ENCODE measurements at regions not wholly inside any gene's neighbourhood (a gene's known extent, or its start where the extent isn't known, plus 50 kb on each side); places are given as distances from the start of the nearest gene placed in this dataset.

DNA sequence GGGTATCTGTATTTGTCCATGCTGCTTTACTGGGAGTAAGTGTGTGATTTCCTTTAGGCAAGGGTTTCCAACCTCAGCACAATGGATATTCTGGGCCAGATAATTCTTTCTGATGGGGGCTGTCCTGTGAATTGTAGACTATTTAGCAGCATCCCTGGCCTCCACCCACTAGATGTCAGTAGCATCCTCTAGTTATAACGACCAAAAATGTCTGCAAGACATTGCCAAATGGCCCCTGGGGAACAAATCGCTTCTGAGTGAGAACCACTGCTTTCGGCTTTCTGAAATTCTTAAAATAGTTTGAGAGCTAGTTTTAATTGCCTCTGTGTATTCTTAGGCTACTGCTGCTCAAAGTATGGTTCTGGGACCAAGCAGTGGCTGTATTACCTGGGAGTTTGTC, 81.2 kb upstream of the GPM6B start:
- H3K27ac Mint-ChIP-seq = no peak overlapping the region

DNA sequence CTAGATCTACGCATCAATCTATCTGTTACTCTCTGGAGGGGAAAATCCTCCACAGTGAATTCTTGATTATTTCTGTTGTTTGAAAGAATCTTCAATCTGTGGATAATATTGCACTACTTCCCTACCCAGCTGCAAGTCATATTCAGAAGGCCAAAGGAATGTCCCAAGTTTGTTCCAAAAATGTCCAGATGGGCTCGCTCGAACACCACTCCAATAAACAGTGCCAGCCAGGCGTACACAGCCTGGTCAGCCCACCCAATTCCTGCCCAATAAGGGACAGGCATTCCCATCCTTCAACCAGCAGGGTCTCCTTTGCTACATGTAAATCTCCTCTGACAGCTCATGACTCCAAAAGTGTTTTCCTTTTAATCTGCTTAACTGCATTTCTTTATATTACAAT, 80.7 kb upstream of the GPM6B start:
- no peaks in the 10 kb centered on the region for H3K36me3 Mint-ChIP-seq
- no peaks in the 10 kb centered on the region for H3K4me1 Mint-ChIP-seq (ENCODE audit: low read depth in 2 of 2)
- no peak for DNase-seq (ENCODE audit: low spot score)
- peaks cover 6% of the 10 kb centered on the region in 2 donors for H3K27me3 Mint-ChIP-seq
- H3K27ac Mint-ChIP-seq = no peak overlapping the region
- no peak overlapping the region for H3K4me3 Mint-ChIP-seq
- ATAC-seq = no peak
- H3K9me3 Mint-ChIP-seq = no peaks in the 10 kb centered on the region

More for the DNA sequence above, 81.2 kb upstream of the GPM6B start:
- no peak overlapping the region for H3K4me3 Mint-ChIP-seq
- H3K4me1 Mint-ChIP-seq (ENCODE audit: low read depth in 2 of 2) = no peaks in the 10 kb centered on the region
- ATAC-seq (no peak), DNase-seq (ENCODE audit: low spot score) (no peak)
- H3K27me3 Mint-ChIP-seq = peaks cover 6 to 8% of the 10 kb centered on the region in 2 donors
- H3K9me3 Mint-ChIP-seq = no peaks in the 10 kb centered on the region
- H3K36me3 Mint-ChIP-seq = no peaks in the 10 kb centered on the region

DNA sequence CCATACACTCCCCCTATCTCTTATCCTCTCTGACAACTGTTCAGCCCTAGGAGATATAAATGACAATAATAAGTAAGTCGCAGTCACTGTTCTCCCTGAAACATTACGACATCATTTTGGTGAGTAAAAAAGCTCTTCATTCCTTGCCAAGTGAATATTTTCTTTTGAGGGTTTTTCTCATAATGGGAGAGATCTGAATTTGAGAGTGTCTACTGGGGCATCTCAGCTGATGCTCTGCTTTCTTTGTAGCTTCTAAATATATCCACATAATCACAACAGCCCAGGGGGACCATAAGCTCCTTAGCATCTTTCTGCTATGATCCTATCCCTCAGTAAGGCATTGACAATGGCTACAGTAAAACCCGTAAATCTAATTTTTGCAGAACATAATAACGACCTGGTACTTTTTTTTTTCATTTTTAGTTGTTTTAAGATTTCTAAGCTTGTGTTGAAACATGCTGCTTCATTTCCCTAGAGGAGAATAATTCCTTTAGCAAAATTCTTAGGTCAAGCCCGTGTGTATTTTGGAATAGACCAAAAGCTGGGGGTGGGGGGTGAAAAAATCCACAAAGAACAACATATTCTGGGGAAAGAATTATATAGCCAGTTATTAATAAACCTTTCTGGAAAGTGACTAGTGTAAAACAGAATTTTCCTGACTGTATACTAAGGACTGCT, 78.1 kb upstream of the GPM6B start:
- no peak for ATAC-seq
- Mint-ChIP-seq H3K4me1 (ENCODE audit: low read depth in 2 of 2) (no peaks in the 10 kb centered on the region), H3K4me3 (no peak overlapping the region), H3K27ac (no peak overlapping the region), H3K9me3 (no peaks in the 10 kb centered on the region), H3K27me3 (peaks cover 6 to 8% of the 10 kb centered on the region in 2 donors), H3K36me3 (no peaks in the 10 kb centered on the region)
- no peak for DNase-seq (ENCODE audit: low spot score)

DNA sequence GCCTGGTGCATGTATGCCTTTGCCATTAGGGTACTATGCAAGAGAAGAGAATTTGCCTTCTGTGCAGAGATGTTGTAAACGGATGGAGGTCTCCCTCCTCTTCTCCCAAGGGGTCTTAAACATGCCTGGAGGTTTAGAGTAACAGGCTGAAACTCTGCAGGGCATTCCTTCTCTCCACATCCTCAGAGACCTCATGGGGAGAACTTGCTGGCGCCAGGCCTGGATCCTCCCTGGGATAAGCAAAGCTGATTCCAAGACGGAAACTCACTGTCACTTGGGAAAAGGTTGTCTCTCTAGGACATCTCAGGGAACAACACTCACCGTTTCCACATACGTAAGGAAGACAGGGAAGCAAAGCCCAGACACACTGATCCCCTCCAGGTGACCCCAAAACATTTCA, 76.9 kb upstream of the GPM6B start:
- ATAC-seq = no peak
- Mint-ChIP-seq H3K27me3 (peaks cover 5 to 10% of the 10 kb centered on the region in 2 donors), H3K9me3 (no peaks in the 10 kb centered on the region), H3K36me3 (no peaks in the 10 kb centered on the region), H3K4me3 (no peak overlapping the region), H3K4me1 (ENCODE audit: low read depth in 2 of 2) (no peaks in the 10 kb centered on the region), H3K27ac (no peak overlapping the region)
- no peak for DNase-seq (ENCODE audit: low spot score)

DNA sequence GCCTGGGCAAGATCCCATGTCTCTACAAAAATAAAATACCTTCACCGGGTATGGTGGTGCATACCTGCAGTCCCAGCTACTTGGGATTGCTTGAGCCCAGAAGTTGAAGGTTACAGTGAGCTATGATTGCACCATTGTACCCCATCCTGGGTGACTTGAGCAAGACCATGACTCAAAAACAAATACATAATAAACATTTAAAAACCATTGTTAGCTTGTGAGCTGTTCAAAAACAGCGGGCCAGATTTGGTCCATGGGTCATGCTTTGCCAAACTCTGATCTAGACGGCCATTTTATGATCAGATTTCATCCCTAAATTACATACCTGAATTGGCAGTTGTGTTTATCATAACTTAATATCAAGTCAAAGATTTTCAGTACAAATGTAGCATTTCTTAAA, 76.0 kb upstream of the GPM6B start:
- H3K27ac Mint-ChIP-seq = no peak overlapping the region
- H3K9me3 Mint-ChIP-seq = no peaks in the 10 kb centered on the region
- no peak for DNase-seq (ENCODE audit: low spot score)
- H3K4me3 Mint-ChIP-seq = no peak overlapping the region
- no peaks in the 10 kb centered on the region for H3K4me1 Mint-ChIP-seq (ENCODE audit: low read depth in 2 of 2)
- no peak for ATAC-seq
- H3K36me3 Mint-ChIP-seq = no peaks in the 10 kb centered on the region
- peaks cover 0 to 14% of the 10 kb centered on the region in 2 donors for H3K27me3 Mint-ChIP-seq

DNA sequence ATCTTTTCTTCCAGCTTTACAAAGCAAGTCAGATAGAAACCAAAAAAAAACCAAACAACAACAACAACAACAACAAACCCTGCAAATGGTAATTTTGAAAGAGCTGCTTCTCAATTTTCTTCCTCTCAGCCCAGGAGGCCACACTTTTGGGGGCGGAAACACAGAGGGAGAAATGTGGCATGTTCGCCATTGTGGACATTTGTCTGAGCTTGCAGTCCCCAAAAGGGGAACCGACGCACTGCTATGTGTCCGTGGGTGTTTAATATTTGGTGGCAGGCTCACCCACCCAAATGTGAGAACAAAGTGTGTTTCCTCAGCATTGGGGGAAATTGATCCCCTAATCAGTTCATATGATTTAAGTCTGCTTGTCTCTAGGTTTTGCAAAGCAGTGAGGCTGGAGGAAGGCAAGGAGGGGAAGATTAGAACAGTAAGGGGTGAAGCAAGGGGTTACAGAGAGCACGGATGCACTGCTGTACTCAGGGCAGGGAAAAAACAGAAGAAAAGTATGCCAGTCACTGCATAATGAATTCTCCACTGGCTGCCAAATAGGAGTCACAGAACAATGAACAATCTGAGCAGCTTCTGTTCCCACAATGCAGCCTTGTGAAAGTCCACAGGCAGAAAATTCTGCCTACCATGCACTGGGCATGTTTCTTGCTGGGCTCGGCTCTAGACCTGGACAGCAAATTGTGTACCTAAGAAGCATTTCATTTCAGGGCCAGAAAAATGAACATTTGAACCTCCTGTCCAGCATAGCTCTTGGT, 74.7 kb upstream of the GPM6B start:
- ATAC-seq (no peak), DNase-seq (ENCODE audit: low spot score) (no peak)
- Mint-ChIP-seq H3K27me3 (peaks cover 0 to 17% of the 10 kb centered on the region in 2 donors), H3K4me1 (ENCODE audit: low read depth in 2 of 2) (no peaks in the 10 kb centered on the region), H3K4me3 (no peak overlapping the region), H3K36me3 (no peaks in the 10 kb centered on the region), H3K27ac (no peak overlapping the region), H3K9me3 (no peaks in the 10 kb centered on the region)

DNA sequence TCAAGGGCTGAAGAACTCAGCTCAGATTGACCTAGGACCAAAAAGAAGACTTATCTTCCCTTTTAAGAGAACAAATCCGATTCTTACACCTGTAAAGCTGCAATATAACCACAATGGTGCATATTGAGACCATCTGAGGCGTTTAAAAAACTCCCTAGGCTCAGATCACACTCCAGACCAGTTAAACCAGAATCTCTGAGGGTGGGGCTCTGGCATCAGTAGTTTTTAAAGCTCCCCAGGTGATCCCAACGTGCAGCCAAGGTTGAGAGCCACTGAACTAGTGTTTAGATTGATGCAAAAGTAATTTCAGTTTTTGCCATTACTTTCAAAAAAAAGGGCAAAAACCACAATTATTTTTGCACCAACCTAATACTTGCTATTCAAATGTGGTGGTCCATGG, 73.9 kb upstream of the GPM6B start:
- Mint-ChIP-seq H3K4me3 (no peak overlapping the region), H3K4me1 (ENCODE audit: low read depth in 2 of 2) (no peaks in the 10 kb centered on the region), H3K9me3 (no peaks in the 10 kb centered on the region), H3K36me3 (no peaks in the 10 kb centered on the region), H3K27me3 (peaks cover 0 to 17% of the 10 kb centered on the region in 2 donors), H3K27ac (no peak overlapping the region)
- no peak for ATAC-seq
- no peak for DNase-seq (ENCODE audit: low spot score)

DNA sequence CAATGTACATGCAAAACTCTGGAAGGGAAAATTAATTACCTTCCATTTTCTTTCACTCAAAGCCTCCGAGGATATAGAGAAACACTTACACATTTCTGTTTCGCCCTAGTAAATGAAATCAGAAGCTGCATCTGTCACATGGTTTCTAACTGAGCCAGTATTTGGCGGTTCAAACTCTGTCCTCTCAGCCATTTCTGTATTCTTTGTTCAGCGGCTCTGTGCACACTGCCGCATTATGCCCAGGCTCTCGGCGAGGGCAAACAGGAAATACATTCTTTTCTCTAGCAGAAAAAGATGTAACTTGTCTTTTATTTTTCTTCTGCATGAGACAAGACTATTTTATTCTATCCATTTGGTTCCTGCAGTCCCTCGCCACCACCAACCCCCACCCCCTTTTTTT, 71.4 kb upstream of the GPM6B start:
- H3K4me1 Mint-ChIP-seq (ENCODE audit: low read depth in 2 of 2) = no peaks in the 10 kb centered on the region
- ATAC-seq = no peak
- peaks cover 0 to 20% of the 10 kb centered on the region in 2 donors for H3K27me3 Mint-ChIP-seq
- no peak for DNase-seq (ENCODE audit: low spot score)
- no peaks in the 10 kb centered on the region for H3K36me3 Mint-ChIP-seq
- no peaks in the 10 kb centered on the region for H3K9me3 Mint-ChIP-seq
- no peak overlapping the region for H3K4me3 Mint-ChIP-seq
- no peak overlapping the region for H3K27ac Mint-ChIP-seq

DNA sequence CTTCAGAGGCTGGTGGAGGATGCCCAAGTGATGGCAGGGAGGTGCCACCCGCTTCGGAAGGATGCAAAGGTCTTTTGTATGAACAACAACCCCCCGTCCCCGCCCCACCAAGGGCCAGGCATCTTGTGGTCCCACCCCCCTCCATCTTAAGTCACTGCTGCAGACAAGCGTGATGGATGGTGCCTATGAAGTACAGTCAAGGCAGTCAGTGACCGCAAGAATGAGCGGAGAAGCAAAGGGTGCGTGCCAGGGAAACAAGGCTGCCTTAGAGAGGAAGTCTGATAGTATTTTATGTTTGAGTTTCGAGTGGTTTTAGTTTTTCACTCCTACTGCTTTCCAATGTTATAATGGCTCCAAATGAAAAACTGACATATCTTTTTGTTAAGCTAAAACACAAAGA, 68.7 kb upstream of the GPM6B start:
- Mint-ChIP-seq H3K4me3 (no peak overlapping the region), H3K27me3 (peaks cover 0 to 17% of the 10 kb centered on the region in 2 donors), H3K36me3 (no peaks in the 10 kb centered on the region), H3K27ac (no peak overlapping the region), H3K4me1 (ENCODE audit: low read depth in 2 of 2) (no peaks in the 10 kb centered on the region), H3K9me3 (no peaks in the 10 kb centered on the region)
- DNase-seq (ENCODE audit: low spot score) (no peak), ATAC-seq (no peak)

DNA sequence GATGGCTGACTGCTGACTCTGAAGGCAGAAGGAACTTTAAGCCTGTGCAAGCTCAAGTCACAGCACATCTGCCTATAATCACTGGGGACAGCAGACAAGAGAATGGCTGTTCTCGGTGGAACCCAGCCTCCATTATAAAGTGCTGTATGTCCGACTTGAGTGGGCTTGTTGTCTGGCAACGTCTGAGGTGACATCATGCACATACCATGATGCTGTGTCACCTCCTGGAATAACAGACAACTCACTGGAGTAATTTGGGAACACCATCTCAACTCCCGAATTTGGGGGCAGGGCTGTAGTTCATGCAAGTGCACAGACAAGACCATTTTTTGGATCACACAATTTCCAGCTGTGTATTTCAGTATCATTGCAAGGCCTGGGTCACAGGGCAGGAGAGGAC, 59.8 kb upstream of the GPM6B start:
- H3K36me3 Mint-ChIP-seq = no peaks in the 10 kb centered on the region
- no peak overlapping the region for H3K4me3 Mint-ChIP-seq
- peaks cover 13 to 22% of the 10 kb centered on the region in 2 donors for H3K27me3 Mint-ChIP-seq
- ATAC-seq = no peak
- no peaks in the 10 kb centered on the region for H3K9me3 Mint-ChIP-seq
- H3K27ac Mint-ChIP-seq = no peak overlapping the region
- H3K4me1 Mint-ChIP-seq (ENCODE audit: low read depth in 2 of 2) = no peaks in the 10 kb centered on the region
- DNase-seq (ENCODE audit: low spot score) = no peak

DNA sequence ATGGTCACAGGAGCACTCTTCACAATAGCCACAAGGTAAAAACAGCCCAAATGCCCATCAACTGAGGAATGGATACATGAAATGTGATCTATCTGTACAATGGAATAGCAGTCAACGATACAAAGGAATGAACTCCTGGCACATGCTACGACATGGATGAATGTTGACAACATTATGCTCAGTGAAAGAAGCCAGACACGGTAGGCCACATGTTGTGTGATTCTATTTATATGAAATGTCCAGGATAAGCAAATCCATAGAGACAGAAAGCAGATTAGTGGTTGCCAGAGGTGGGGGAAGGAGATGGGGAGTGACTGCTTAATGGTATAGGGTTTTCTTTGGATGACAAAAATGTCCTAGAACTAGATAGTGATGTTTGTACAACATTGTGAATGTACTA, 58.7 kb upstream of the GPM6B start:
- ATAC-seq (no peak), DNase-seq (ENCODE audit: low spot score) (no peak)
- H3K4me1 Mint-ChIP-seq (ENCODE audit: low read depth in 2 of 2) = no peaks in the 10 kb centered on the region
- no peaks in the 10 kb centered on the region for H3K9me3 Mint-ChIP-seq
- no peak overlapping the region for H3K27ac Mint-ChIP-seq
- peaks cover 13 to 20% of the 10 kb centered on the region in 2 donors for H3K27me3 Mint-ChIP-seq
- H3K36me3 Mint-ChIP-seq = no peaks in the 10 kb centered on the region
- H3K4me3 Mint-ChIP-seq = no peak overlapping the region

DNA sequence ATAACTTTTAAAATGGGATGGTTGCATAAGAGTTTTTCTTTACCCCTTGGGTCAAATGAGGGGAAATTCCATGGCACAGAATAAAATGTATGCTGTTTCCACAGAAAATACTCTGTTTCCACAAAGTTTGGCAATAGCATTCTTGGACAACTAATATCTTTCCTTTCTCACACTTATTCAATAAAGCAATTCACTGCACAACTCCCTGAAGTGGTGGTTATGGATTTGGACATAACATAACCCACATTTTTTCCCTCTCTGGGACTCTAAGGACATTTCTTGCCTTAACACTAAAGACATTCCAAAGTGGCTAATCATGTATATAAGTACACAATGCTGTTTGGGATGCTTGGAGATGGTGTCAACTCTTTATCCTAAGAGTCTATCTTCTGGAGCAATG, 51.7 kb upstream of the GPM6B start:
- no peaks in the 10 kb centered on the region for H3K36me3 Mint-ChIP-seq
- DNase-seq (ENCODE audit: low spot score) = no peak
- H3K27ac Mint-ChIP-seq = no peak overlapping the region
- H3K9me3 Mint-ChIP-seq = no peaks in the 10 kb centered on the region
- no peak for ATAC-seq
- no peak overlapping the region for H3K4me3 Mint-ChIP-seq
- no peaks in the 10 kb centered on the region for H3K4me1 Mint-ChIP-seq (ENCODE audit: low read depth in 2 of 2)
- peaks cover 15 to 41% of the 10 kb centered on the region in 2 donors for H3K27me3 Mint-ChIP-seq

Data from natural killer cell treated with Interleukin-12 subunit alpha and Interleukin-12 subunit beta and Interleukin-15 and Interleukin-18, amount 100 ng/mL, for 72 hours (primary cell).